ENCODE measurements at regions not wholly inside any gene's neighbourhood (a gene's known extent, or its start where the extent isn't known, plus 50 kb on each side); places are given as distances from the start of the nearest gene placed in this dataset.
"Not testable (repeated sequence)": the region's sequence is repeated elsewhere in the genome, so short reads cannot be mapped to it uniquely, and the experiment has no call there.

GRCh38 chr6:2361195-2361594 lies 115.8 kb upstream of the GMDS start:
- no peak for DNase-seq

GRCh38 chr6:2360716-2361115 lies 115.3 kb upstream of the GMDS start:
- no peak for DNase-seq

- no peak for DNase-seq
These were observed 114.7 kb upstream of the GMDS start for GRCh38 chr6:2360126-2360525.

GRCh38 chr6:2355150-2355549 lies 109.7 kb upstream of the GMDS start:
- DNase-seq = no peak

GRCh38 chr6:2354138-2354491 lies 108.7 kb upstream of the GMDS start:
- no peak for DNase-seq

- peak; percentile 41 for DNase-seq
These were observed 108.2 kb upstream of the GMDS start for GRCh38 chr6:2353412-2354137.

- no peak for DNase-seq
These were observed 106.5 kb upstream of the GMDS start for GRCh38 chr6:2351807-2352431.

- no peak for DNase-seq
These were observed 105.7 kb upstream of the GMDS start for GRCh38 chr6:2351090-2351489.

GRCh38 chr6:2346078-2346477 lies 100.7 kb upstream of the GMDS start:
- no peak for DNase-seq

- no peak for DNase-seq
These were observed 99.0 kb upstream of the GMDS start for GRCh38 chr6:2344319-2344905.

GRCh38 chr6:2327591-2327990 lies 82.2 kb upstream of the GMDS start:
- no peak for DNase-seq

- DNase-seq = no peak
These were observed 79.0 kb upstream of the GMDS start for GRCh38 chr6:2324166-2324953.

GRCh38 chr6:2317498-2317897 lies 72.1 kb upstream of the GMDS start:
- DNase-seq = not testable (repeated sequence)

- no peak for DNase-seq
These were observed 69.2 kb upstream of the GMDS start for GRCh38 chr6:2314641-2315040.

- no peak for DNase-seq
These were observed 64.6 kb upstream of the GMDS start for GRCh38 chr6:2310042-2310441.

GRCh38 chr6:2309122-2309521 lies 63.7 kb upstream of the GMDS start:
- DNase-seq = no peak

GRCh38 chr6:2307799-2308198 lies 62.4 kb upstream of the GMDS start:
- DNase-seq = no peak

- no peak for DNase-seq
These were observed 60.5 kb upstream of the GMDS start for GRCh38 chr6:2305951-2306350.

- not testable (repeated sequence) for DNase-seq
These were observed 57.1 kb upstream of the GMDS start for GRCh38 chr6:2302482-2302881.

- DNase-seq = no peak
These were observed 51.4 kb upstream of the GMDS start for GRCh38 chr6:2296781-2297180.
